ENCODE measurements at regions not wholly inside any gene's neighbourhood (a gene's known extent, or its start where the extent isn't known, plus 50 kb on each side); places are given as distances from the start of the nearest gene placed in this dataset.

GRCh38 chr1:117678246-117678977, 72.6 kb downstream of the TENT5C start:
- Histone ChIP-seq H3K9ac (ENCODE audit: insufficient read length, low read depth) (no peak overlapping the region), H3K27me3 (ENCODE audit: insufficient read depth, insufficient read length) (no peaks in the 10 kb centered on the region), H3K36me3 (ENCODE audit: insufficient read depth, insufficient read length, low read length) (no peaks in the 10 kb centered on the region), H3K4me3 (ENCODE audit: insufficient read length, low read depth) (no peak overlapping the region), H3K9me3 (ENCODE audit: insufficient read depth, low read length) (no peaks in the 10 kb centered on the region), H3K4me1 (ENCODE audit: insufficient read depth, insufficient read length) (no peaks in the 10 kb centered on the region)
- no peak for DNase-seq (ENCODE audit: low read depth, low spot score)
- TF ChIP-seq ZNF274 (IDR thresholded peaks at IDR 0.05; ENCODE audit: low read depth, low read length) = no peak
- no peak for TF ChIP-seq YY1 (IDR thresholded peaks at IDR 0.05; ENCODE audit: insufficient read depth, insufficient read length)
- no peak for TF ChIP-seq SUZ12 (IDR thresholded peaks at IDR 0.05; ENCODE audit: extremely low read depth, insufficient read depth, insufficient read length)

- Histone ChIP-seq H3K36me3 (ENCODE audit: insufficient read depth, insufficient read length, low read length) (no peaks in the 10 kb centered on the region), H3K9ac (ENCODE audit: insufficient read length, low read depth) (no peak overlapping the region), H3K9me3 (ENCODE audit: insufficient read depth, low read length) (no peaks in the 10 kb centered on the region), H3K4me3 (ENCODE audit: insufficient read length, low read depth) (no peak overlapping the region), H3K4me1 (ENCODE audit: insufficient read depth, insufficient read length) (no peaks in the 10 kb centered on the region), H3K27me3 (ENCODE audit: insufficient read depth, insufficient read length) (no peaks in the 10 kb centered on the region)
- no peak for DNase-seq (ENCODE audit: low read depth, low spot score)
- TF ChIP-seq ZNF274 (IDR thresholded peaks at IDR 0.05; ENCODE audit: low read depth, low read length) = no peak
- no peak for TF ChIP-seq SUZ12 (IDR thresholded peaks at IDR 0.05; ENCODE audit: extremely low read depth, insufficient read depth, insufficient read length)
- TF ChIP-seq YY1 (IDR thresholded peaks at IDR 0.05; ENCODE audit: insufficient read depth, insufficient read length) = no peak
These were observed 73.5 kb downstream of the TENT5C start for GRCh38 chr1:117679299-117679698.

- H3K27me3 ChIP-seq (ENCODE audit: insufficient read depth, insufficient read length) = no peaks in the 10 kb centered on the region
These were observed 74.0 kb downstream of the TENT5C start for GRCh38 chr1:117679868-117680267.

DNA sequence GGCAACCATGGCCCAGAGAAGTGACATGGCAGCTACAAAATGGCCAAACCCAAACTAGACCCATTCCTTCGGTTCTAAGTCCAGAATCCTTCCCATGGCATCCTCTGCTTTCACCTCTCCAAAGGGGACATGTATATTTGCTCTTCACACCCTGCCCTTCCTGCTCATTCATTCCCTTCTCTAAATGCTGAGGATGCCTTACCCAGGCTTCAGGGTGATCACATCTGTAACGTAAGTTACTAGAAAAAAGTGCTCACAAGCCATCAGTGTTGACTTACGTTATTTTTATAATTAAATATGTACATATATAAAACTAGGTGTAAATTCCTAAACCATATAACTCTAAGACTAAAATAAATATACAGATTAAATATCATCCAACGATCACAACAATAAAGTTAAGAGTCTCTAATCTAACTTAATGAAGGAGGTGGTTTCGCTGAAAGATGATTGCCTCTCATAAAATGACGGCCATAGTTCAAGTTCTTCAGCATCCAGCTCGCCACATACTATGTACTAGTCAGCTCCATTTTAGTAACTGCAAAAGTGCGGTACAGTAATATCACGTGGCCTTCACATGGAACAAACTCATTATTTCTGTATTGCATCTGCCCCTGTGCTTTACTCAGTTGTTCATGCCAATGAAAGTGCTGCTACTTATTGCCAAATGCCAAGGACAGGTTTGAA, 74.6 kb downstream of the TENT5C start:
- H3K9ac ChIP-seq (ENCODE audit: insufficient read length, low read depth) = no peak overlapping the region
- no peak for DNase-seq (ENCODE audit: low read depth, low spot score)
- no peaks in the 10 kb centered on the region for H3K27me3 ChIP-seq (ENCODE audit: insufficient read depth, insufficient read length)
- H3K4me3 ChIP-seq (ENCODE audit: insufficient read length, low read depth) = no peak overlapping the region
- TF ChIP-seq ZNF274 (IDR thresholded peaks at IDR 0.05; ENCODE audit: low read depth, low read length) (no peak), SUZ12 (IDR thresholded peaks at IDR 0.05; ENCODE audit: extremely low read depth, insufficient read depth, insufficient read length) (no peak), YY1 (IDR thresholded peaks at IDR 0.05; ENCODE audit: insufficient read depth, insufficient read length) (no peak)
- no peaks in the 10 kb centered on the region for H3K4me1 ChIP-seq (ENCODE audit: insufficient read depth, insufficient read length)
- H3K36me3 ChIP-seq (ENCODE audit: insufficient read depth, insufficient read length, low read length) = no peaks in the 10 kb centered on the region
- H3K9me3 ChIP-seq (ENCODE audit: insufficient read depth, low read length) = no peaks in the 10 kb centered on the region

More at GRCh38 chr1:117679868-117680267, 74.0 kb downstream of the TENT5C start:
- Histone ChIP-seq H3K9me3 (ENCODE audit: insufficient read depth, low read length) (no peaks in the 10 kb centered on the region), H3K9ac (ENCODE audit: insufficient read length, low read depth) (no peak overlapping the region), H3K4me3 (ENCODE audit: insufficient read length, low read depth) (no peak overlapping the region), H3K4me1 (ENCODE audit: insufficient read depth, insufficient read length) (no peaks in the 10 kb centered on the region), H3K36me3 (ENCODE audit: insufficient read depth, insufficient read length, low read length) (no peaks in the 10 kb centered on the region)
- DNase-seq (ENCODE audit: low read depth, low spot score) = no peak
- TF ChIP-seq SUZ12 (IDR thresholded peaks at IDR 0.05; ENCODE audit: extremely low read depth, insufficient read depth, insufficient read length) (no peak), YY1 (IDR thresholded peaks at IDR 0.05; ENCODE audit: insufficient read depth, insufficient read length) (no peak)

DNA sequence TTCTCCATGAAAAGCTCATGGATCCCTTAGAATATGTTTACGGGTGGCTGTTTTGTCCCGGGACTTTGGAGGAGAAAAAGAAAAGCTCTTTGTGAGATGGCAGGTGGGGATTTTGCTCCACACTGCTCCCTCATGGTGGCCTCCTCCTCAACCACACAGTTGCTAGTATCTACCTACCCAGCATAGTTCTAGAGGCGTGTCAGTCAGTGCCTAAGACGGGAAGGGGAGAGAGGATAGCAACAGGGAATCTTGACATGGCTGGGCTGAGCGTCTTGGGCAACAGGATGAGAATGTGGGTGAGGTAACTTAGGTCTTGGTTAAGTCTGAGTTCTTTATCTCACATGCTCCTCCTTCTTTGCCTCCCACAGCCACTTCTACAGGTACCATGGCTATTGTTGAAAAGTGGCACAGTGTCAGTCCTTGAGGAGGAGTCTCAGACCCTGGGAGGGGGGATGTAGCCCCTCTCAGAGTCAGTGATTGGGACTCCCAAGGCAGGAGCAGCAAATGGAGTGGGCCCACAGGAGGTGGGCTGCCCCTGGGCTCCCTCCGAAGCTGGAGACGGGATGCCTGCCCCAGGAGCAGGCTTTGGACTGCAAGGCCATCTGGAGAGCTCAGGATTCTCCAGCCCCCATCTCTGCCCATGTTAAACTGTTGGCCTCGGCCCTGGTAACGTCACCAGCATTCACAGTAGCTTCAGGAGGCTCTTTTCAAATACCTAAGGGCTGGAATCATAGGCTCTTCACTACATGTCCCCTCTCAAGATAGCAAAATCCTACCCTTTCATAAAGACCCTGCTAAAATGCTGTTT, 75.4 kb downstream of the TENT5C start:
- Histone ChIP-seq H3K4me3 (ENCODE audit: insufficient read length, low read depth) (no peak overlapping the region), H3K27me3 (ENCODE audit: insufficient read depth, insufficient read length) (no peaks in the 10 kb centered on the region), H3K9ac (ENCODE audit: insufficient read length, low read depth) (no peak overlapping the region), H3K9me3 (ENCODE audit: insufficient read depth, low read length) (no peaks in the 10 kb centered on the region), H3K36me3 (ENCODE audit: insufficient read depth, insufficient read length, low read length) (no peaks in the 10 kb centered on the region), H3K4me1 (ENCODE audit: insufficient read depth, insufficient read length) (no peaks in the 10 kb centered on the region)
- no peak for DNase-seq (ENCODE audit: low read depth, low spot score)
- TF ChIP-seq YY1 (IDR thresholded peaks at IDR 0.05; ENCODE audit: insufficient read depth, insufficient read length) (no peak), SUZ12 (IDR thresholded peaks at IDR 0.05; ENCODE audit: extremely low read depth, insufficient read depth, insufficient read length) (no peak), ZNF274 (IDR thresholded peaks at IDR 0.05; ENCODE audit: low read depth, low read length) (no peak)

- Histone ChIP-seq H3K4me1 (ENCODE audit: insufficient read depth, insufficient read length) (no peaks in the 10 kb centered on the region), H3K9me3 (ENCODE audit: insufficient read depth, low read length) (no peaks in the 10 kb centered on the region), H3K27me3 (ENCODE audit: insufficient read depth, insufficient read length) (no peaks in the 10 kb centered on the region), H3K9ac (ENCODE audit: insufficient read length, low read depth) (no peak overlapping the region), H3K4me3 (ENCODE audit: insufficient read length, low read depth) (no peak overlapping the region), H3K36me3 (ENCODE audit: insufficient read depth, insufficient read length, low read length) (no peaks in the 10 kb centered on the region)
- no peak for DNase-seq (ENCODE audit: low read depth, low spot score)
- TF ChIP-seq ZNF274 (IDR thresholded peaks at IDR 0.05; ENCODE audit: low read depth, low read length) (no peak), SUZ12 (IDR thresholded peaks at IDR 0.05; ENCODE audit: extremely low read depth, insufficient read depth, insufficient read length) (no peak), YY1 (IDR thresholded peaks at IDR 0.05; ENCODE audit: insufficient read depth, insufficient read length) (no peak)
These were observed 76.0 kb downstream of the TENT5C start for GRCh38 chr1:117681901-117682250.

GRCh38 chr1:117682372-117682771, 76.5 kb downstream of the TENT5C start:
- H3K27me3 ChIP-seq (ENCODE audit: insufficient read depth, insufficient read length) = no peaks in the 10 kb centered on the region
- no peak overlapping the region for H3K4me3 ChIP-seq (ENCODE audit: insufficient read length, low read depth)
- H3K36me3 ChIP-seq (ENCODE audit: insufficient read depth, insufficient read length, low read length) = no peaks in the 10 kb centered on the region
- H3K9me3 ChIP-seq (ENCODE audit: insufficient read depth, low read length) = no peaks in the 10 kb centered on the region
- no peaks in the 10 kb centered on the region for H3K4me1 ChIP-seq (ENCODE audit: insufficient read depth, insufficient read length)
- no peak for TF ChIP-seq ZNF274 (IDR thresholded peaks at IDR 0.05; ENCODE audit: low read depth, low read length)
- TF ChIP-seq YY1 (IDR thresholded peaks at IDR 0.05; ENCODE audit: insufficient read depth, insufficient read length) = no peak
- TF ChIP-seq SUZ12 (IDR thresholded peaks at IDR 0.05; ENCODE audit: extremely low read depth, insufficient read depth, insufficient read length) = no peak
- H3K9ac ChIP-seq (ENCODE audit: insufficient read length, low read depth) = no peak overlapping the region
- DNase-seq (ENCODE audit: low read depth, low spot score) = no peak
